ENCODE measurements at regions not wholly inside any gene's neighbourhood (a gene's known extent, or its start where the extent isn't known, plus 50 kb on each side); places are given as distances from the start of the nearest gene placed in this dataset.
"Not testable (repeated sequence)": the region's sequence is repeated elsewhere in the genome, so short reads cannot be mapped to it uniquely, and the experiment has no call there.

GRCh38 chr4:64767547-64767946, 358.3 kb upstream of the TECRL start:
- no peak for DNase-seq (ENCODE audit: low read depth)
- H3K4me3 ChIP-seq (ENCODE audit: low read depth, low read length), result no peak overlapping the region
- TF ChIP-seq CTCF (conservative IDR thresholded peaks at IDR 0.05; ENCODE audit: low read depth, low read length), result no peak

DNA sequence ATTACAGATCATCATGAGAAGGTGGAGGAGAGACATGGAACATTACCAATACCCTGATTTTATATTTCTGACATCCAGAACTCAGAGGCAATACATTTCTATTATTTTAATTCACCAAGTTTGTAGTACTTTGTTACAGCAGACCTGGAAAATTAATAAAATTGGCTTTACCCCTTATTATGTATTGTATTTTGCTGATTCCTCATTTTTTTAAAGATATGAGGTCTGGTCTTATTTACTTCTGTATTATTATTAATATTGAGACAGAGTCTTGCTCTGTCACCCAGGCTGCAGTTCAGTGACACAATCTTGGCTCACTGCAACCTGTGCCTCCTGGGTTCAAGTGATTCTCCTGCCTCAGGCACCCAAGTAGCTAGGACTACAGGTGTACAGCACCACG, 357.3 kb upstream of the TECRL start:
- H3K4me3 ChIP-seq (ENCODE audit: low read depth, low read length), result no peak overlapping the region
- no peak for TF ChIP-seq CTCF (conservative IDR thresholded peaks at IDR 0.05; ENCODE audit: low read depth, low read length)

GRCh38 chr4:64756016-64756415, 346.8 kb upstream of the TECRL start:
- DNase-seq (ENCODE audit: low read depth), result peak; percentile 42
- no peak for TF ChIP-seq CTCF (conservative IDR thresholded peaks at IDR 0.05; ENCODE audit: low read depth, low read length)
- H3K4me3 ChIP-seq (ENCODE audit: low read depth, low read length), result no peak overlapping the region

More for the DNA sequence above, 357.3 kb upstream of the TECRL start:
- DNase-seq (ENCODE audit: low read depth), result no peak

GRCh38 chr4:64747919-64748715, 338.9 kb upstream of the TECRL start:
- no peak for TF ChIP-seq CTCF (conservative IDR thresholded peaks at IDR 0.05; ENCODE audit: low read depth, low read length)
- DNase-seq (ENCODE audit: low read depth), result no peak

DNA sequence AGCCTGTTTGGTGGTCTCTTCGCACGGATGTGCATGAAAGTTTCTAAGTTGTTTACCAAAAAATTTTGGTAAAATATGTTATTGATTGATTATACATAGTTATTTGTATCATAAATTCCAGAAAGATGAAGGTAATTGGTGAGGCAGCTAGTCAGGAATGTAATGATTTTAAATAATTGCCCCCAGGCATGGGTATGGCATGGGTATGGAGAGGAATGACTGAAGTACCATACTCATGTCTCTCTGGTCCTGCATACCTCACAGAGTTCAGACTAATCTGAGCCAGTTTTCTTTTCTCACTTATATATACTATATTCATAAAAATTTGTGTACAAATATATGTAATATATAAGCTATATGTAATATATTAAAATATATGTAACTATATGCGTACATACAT, 329.0 kb upstream of the TECRL start:
- TF ChIP-seq CTCF (conservative IDR thresholded peaks at IDR 0.05; ENCODE audit: low read depth, low read length), result no peak
- no peak overlapping the region for H3K4me3 ChIP-seq (ENCODE audit: low read depth, low read length)
- no peak for DNase-seq (ENCODE audit: low read depth)

More at GRCh38 chr4:64747919-64748715, 338.9 kb upstream of the TECRL start:
- no peak overlapping the region for H3K4me3 ChIP-seq (ENCODE audit: low read depth, low read length)

DNA sequence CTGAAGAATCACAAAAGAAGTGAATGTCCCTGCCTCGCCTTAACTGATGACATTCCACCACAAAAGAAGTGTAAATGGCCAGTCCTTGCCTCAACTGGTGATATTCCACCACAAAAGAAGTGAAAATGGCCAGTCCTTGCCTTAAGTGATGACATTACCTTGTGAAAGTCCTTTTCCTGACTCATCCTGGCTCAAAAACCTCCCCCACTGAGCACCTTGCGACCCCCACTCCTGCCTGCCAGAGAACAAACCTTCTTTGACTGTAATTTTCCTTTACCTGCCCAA, 328.5 kb upstream of the TECRL start:
- DNase-seq (ENCODE audit: low read depth); H3K4me3 ChIP-seq (ENCODE audit: low read depth, low read length): not testable (repeated sequence)

DNA sequence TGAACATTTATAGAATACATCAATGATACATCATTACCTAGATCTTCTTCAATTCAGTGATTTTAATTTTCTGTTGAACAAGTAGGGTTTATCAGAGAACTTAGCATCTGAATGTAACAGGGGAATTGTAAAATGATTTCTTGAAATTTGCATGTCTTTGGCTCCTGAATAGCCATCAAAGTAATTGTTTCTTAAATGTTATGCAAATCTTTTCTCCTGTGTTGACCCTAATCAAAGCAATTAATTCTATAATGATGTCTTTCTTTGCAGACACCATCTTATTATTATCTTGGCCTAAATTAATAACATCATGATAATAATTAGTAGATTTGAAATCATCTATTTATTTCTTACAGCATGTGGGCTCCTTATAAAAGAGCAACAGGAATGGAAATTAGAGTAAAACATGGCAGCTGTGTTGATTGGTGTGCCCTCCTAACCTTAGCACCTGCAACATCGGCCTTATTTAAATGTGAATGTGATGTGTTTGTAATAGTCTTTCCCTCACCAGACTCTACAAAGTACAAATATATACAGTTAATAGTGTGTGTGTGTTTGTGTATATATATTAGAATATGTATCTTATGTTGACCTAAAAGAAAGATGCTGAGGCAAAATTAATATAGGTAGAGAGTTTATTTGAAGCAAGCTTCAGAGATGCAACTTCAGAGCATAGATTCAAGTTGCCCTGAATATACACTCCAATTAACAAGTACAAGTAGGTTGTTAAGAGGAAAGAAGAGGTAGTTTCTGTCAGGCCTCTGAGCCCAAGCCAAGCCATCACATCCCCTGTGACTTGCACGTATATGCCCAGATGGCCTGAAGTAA, 328.0 kb upstream of the TECRL start:
- no peak overlapping the region for H3K4me3 ChIP-seq (ENCODE audit: low read depth, low read length)
- no peak for DNase-seq (ENCODE audit: low read depth)
- no peak for TF ChIP-seq CTCF (conservative IDR thresholded peaks at IDR 0.05; ENCODE audit: low read depth, low read length)

Measured in epithelial cell of proximal tubule (primary cell).